ENCODE measurements at regions not wholly inside any gene's neighbourhood (a gene's known extent, or its start where the extent isn't known, plus 50 kb on each side); places are given as distances from the start of the nearest gene placed in this dataset.

- POLR2A ChIA-PET: interaction anchor here (0.7 to 2.2 kb wide), 4 partner anchors 11 to 43 kb away, joined by 3 to 8 read pairs (median 4); no protein-coding TSS in a partner anchor
- Histone ChIP-seq H3K4me1 (ENCODE audit: insufficient read depth, low read length, poor library complexity, severe bottlenecking) (peaks cover 25% of the 10 kb centered on the region), H3K36me3 (ENCODE audit: insufficient read depth, low read length) (no peaks in the 10 kb centered on the region; the same call in 1 of the 2 replicates), H2AFZ (ENCODE audit: low read length) (no peak overlapping the region), H3K9me3 (ENCODE audit: low read length) (peaks cover 20% of the 10 kb centered on the region; the same call in 1 of the 2 replicates), H4K20me1 (ENCODE audit: insufficient read depth, low read length) (no peaks in the 10 kb centered on the region), H3K4me3 (ENCODE audit: low read depth, low read length, poor library complexity, severe bottlenecking) (no peak overlapping the region), H3K79me2 (ENCODE audit: insufficient read depth, low read depth, low read length) (no peaks in the 10 kb centered on the region), H3K27ac (ENCODE audit: low read depth, low read length, poor library complexity, severe bottlenecking) (no peak overlapping the region), H3K4me2 (ENCODE audit: low read length) (no peak overlapping the region), H3K9me2 (ENCODE audit: insufficient read depth, low read length) (no peaks in the 10 kb centered on the region)
- CTCF ChIA-PET (ENCODE audit: unreplicated experiment): no interaction called here
- intact Hi-C loops (cut with micrococcal nuclease; ENCODE audit: unreplicated experiment): no loop called here
- no peak for DNase-seq (ENCODE audit: low spot score)
- BruUV-seq (replicated peaks): no TSS peak
- no peak for TF ChIP-seq CTCF (conservative IDR thresholded peaks at IDR 0.05; ENCODE audit: low read length)
- no peak for TF ChIP-seq EZH2phosphoT487 (IDR thresholded peaks at IDR 0.05; ENCODE audit: borderline replicate concordance, low read depth, low read length)
Observed at GRCh38 chr14:38083039-38083438, 124.7 kb upstream of the SSTR1 start.

- peaks cover 27% of the 10 kb centered on the region for H3K4me1 ChIP-seq (ENCODE audit: insufficient read depth, low read length, poor library complexity, severe bottlenecking)
- TF ChIP-seq EZH2phosphoT487 (IDR thresholded peaks at IDR 0.05; ENCODE audit: borderline replicate concordance, low read depth, low read length) (no peak), CTCF (conservative IDR thresholded peaks at IDR 0.05; ENCODE audit: low read length) (no peak)
- H2AFZ ChIP-seq (ENCODE audit: low read length): peak overlapping the region; percentile 27; the same call in 1 of the 2 replicates
- H3K27ac ChIP-seq (ENCODE audit: low read depth, low read length, poor library complexity, severe bottlenecking): no peak overlapping the region
- no peaks in the 10 kb centered on the region for H4K20me1 ChIP-seq (ENCODE audit: insufficient read depth, low read length)
- POLR2A ChIA-PET: interaction anchor here (0.6 to 1.6 kb wide), 6 partner anchors 9 to 88 kb away, joined by 3 to 5 read pairs (median 3); no protein-coding TSS in a partner anchor
- H3K79me2 ChIP-seq (ENCODE audit: insufficient read depth, low read depth, low read length): no peaks in the 10 kb centered on the region
- peak overlapping the region; percentile 8 for H3K4me3 ChIP-seq (ENCODE audit: low read depth, low read length, poor library complexity, severe bottlenecking)
- no peak for DNase-seq (ENCODE audit: low spot score)
- H3K4me2 ChIP-seq (ENCODE audit: low read length): peak overlapping the region; percentile 45
- H3K9me2 ChIP-seq (ENCODE audit: insufficient read depth, low read length): no peaks in the 10 kb centered on the region
- CTCF ChIA-PET (ENCODE audit: unreplicated experiment): no interaction called here
- peaks cover 18% of the 10 kb centered on the region for H3K36me3 ChIP-seq (ENCODE audit: insufficient read depth, low read length)
- intact Hi-C loops (cut with micrococcal nuclease; ENCODE audit: unreplicated experiment): no loop called here
- H3K9me3 ChIP-seq (ENCODE audit: low read length): peaks cover 36% of the 10 kb centered on the region
- no TSS peak for BruUV-seq (replicated peaks)
Observed at GRCh38 chr14:38089123-38089522, 118.6 kb upstream of the SSTR1 start.

- Histone ChIP-seq H3K9me2 (ENCODE audit: insufficient read depth, low read length) (no peaks in the 10 kb centered on the region), H3K4me2 (ENCODE audit: low read length) (peak overlapping the region; percentile 48), H4K20me1 (ENCODE audit: insufficient read depth, low read length) (no peaks in the 10 kb centered on the region), H2AFZ (ENCODE audit: low read length) (peak overlapping the region; percentile 80), H3K4me3 (ENCODE audit: low read depth, low read length, poor library complexity, severe bottlenecking) (peak overlapping the region; percentile 16), H3K79me2 (ENCODE audit: insufficient read depth, low read depth, low read length) (no peaks in the 10 kb centered on the region), H3K4me1 (ENCODE audit: insufficient read depth, low read length, poor library complexity, severe bottlenecking) (peaks cover 27% of the 10 kb centered on the region), H3K9me3 (ENCODE audit: low read length) (peaks cover 30% of the 10 kb centered on the region), H3K27ac (ENCODE audit: low read depth, low read length, poor library complexity, severe bottlenecking) (peak overlapping the region; percentile 16), H3K36me3 (ENCODE audit: insufficient read depth, low read length) (peaks cover 18% of the 10 kb centered on the region)
- no TSS peak for BruUV-seq (replicated peaks)
- POLR2A ChIA-PET: interaction anchor here (0.6 to 1.9 kb wide), 8 partner anchors 9 to 72 kb away, joined by 3 to 5 read pairs (median 4); no protein-coding TSS in a partner anchor
- intact Hi-C loops (cut with micrococcal nuclease; ENCODE audit: unreplicated experiment): no loop called here
- CTCF ChIA-PET (ENCODE audit: unreplicated experiment): no interaction called here
- TF ChIP-seq EZH2phosphoT487 (IDR thresholded peaks at IDR 0.05; ENCODE audit: borderline replicate concordance, low read depth, low read length): no peak
- no peak for TF ChIP-seq CTCF (conservative IDR thresholded peaks at IDR 0.05; ENCODE audit: low read length)
- DNase-seq (ENCODE audit: low spot score): no peak
Observed at GRCh38 chr14:38090506-38090905, 117.2 kb upstream of the SSTR1 start.
